H1 (cell line): ENCODE measurements at regions not wholly inside any gene's neighbourhood (a gene's known extent, or its start where the extent isn't known, plus 50 kb on each side); places are given as distances from the start of the nearest gene placed in this dataset.

Source experiments
- CTCF ChIA-PET: fragments of 300-600 bp; sonication (Branson Sonifier 250); formaldehyde crosslinking; loops from one replicate; lab custom pipeline; 2021; ENCODE audit not compliant: partially characterized antibody; lab: Charles Lee
- POLR2A ChIA-PET: fragments of 300-600 bp; sonication (Branson Sonifier 250); formaldehyde crosslinking; loops from one replicate; lab custom pipeline; 2021; ENCODE audit warnings: inconsistent platforms; ENCODE audit not compliant: partially characterized antibody; lab: Charles Lee
- DNase-seq, 2 experiments: peaks; one replicate each; pipeline versions ENCODE4 v3.0.0 to v3.0.0-alpha.2; 2010 to 2022; ENCODE audit warnings: low spot score in 2 of 2, low read depth in 1 of 2, mixed read lengths in 1 of 2
- FAIRE-seq: peaks from 2 replicates; lab custom pipeline; 2011; peaks lifted over from hg19 to GRCh38; lab: Jason Lieb, UNC
- H2AFZ ChIP-seq: 2 replicates; pipeline ENCODE4 v1.8.1; 2012; ENCODE audit warnings: low read length, inconsistent platforms
- H2AK5ac ChIP-seq: 2 replicates; pipeline ENCODE4 v1.6.1; 2013; ENCODE audit warnings: low read depth, low read length
- H2BK120ac ChIP-seq: replicated peaks from 2 replicates; pipeline ENCODE3; 2013; ENCODE audit warnings: low read depth, low read length, inconsistent platforms
- H2BK12ac ChIP-seq: 2 replicates; pipeline ENCODE4 v1.6.1; 2013; ENCODE audit warnings: low read depth, low read length
- H2BK15ac ChIP-seq: 2 replicates; pipeline ENCODE4 v1.6.1; 2013; ENCODE audit warnings: low read length
- H2BK20ac ChIP-seq: 2 replicates; pipeline ENCODE4 v1.6.1; 2013; ENCODE audit warnings: low read length
- H2BK5ac ChIP-seq: 2 replicates; pipeline ENCODE4 v1.6.1; 2013; ENCODE audit warnings: low read depth, low read length
- H3K14ac ChIP-seq: 2 replicates; pipeline ENCODE4 v1.6.1; 2013; ENCODE audit warnings: inconsistent platforms; ENCODE audit not compliant: insufficient read length
- H3K18ac ChIP-seq: 2 replicates; pipeline ENCODE4 v1.6.1; 2013; ENCODE audit warnings: low read length; ENCODE audit errors: extremely low read depth
- H3K23ac ChIP-seq: 2 replicates; pipeline ENCODE4 v1.6.1; 2013; ENCODE audit warnings: inconsistent platforms; ENCODE audit not compliant: insufficient read length
- H3K23me2 ChIP-seq: 2 replicates; pipeline ENCODE4 v1.6.1; 2013; ENCODE audit warnings: low read depth, low read length
- H3K27ac ChIP-seq: 2 replicates; pipeline ENCODE4 v1.6.1; 2011; ENCODE audit warnings: low read depth, low read length, inconsistent platforms
- H3K27me3 ChIP-seq, 4 experiments: replicated peaks in 1 of 4; 1 replicate in 1 of 4; 2 replicates in 3 of 4; pipeline versions ENCODE4 v1.6.1 to v1.8.1; 2011 to 2013; ENCODE audit warnings: low read length in 3 of 4, mild to moderate bottlenecking in 3 of 4, inconsistent platforms in 2 of 4, mixed read lengths in 2 of 4, moderate library complexity in 1 of 4; ENCODE audit not compliant: control insufficient read depth in 3 of 4, insufficient read depth in 3 of 4; ENCODE audit errors: extremely low read depth in 1 of 4
- H3K36me3 ChIP-seq, 4 experiments: 2 replicates each; pipeline versions ENCODE4 v1.6.1 to v1.8.1; 2011 to 2013; ENCODE audit warnings: mild to moderate bottlenecking in 4 of 4, low read length in 3 of 4, moderate library complexity in 2 of 4, control low read depth in 1 of 4, inconsistent platforms in 1 of 4; ENCODE audit not compliant: insufficient read depth in 4 of 4, control insufficient read depth in 2 of 4
- H3K4ac ChIP-seq: replicated peaks from 2 replicates; pipeline ENCODE3; 2013; ENCODE audit warnings: low read length, low read depth, mixed read lengths, inconsistent platforms; ENCODE audit not compliant: insufficient read length
- H3K4me1 ChIP-seq, 4 experiments: replicated peaks in 1 of 4; 1 replicate in 1 of 4; 2 replicates in 3 of 4; pipeline versions ENCODE4 v1.6.1 to v1.8.1; 2011 to 2013; ENCODE audit warnings: low read length in 3 of 4, inconsistent platforms in 2 of 4, mixed read lengths in 1 of 4; ENCODE audit not compliant: insufficient read depth in 4 of 4, control insufficient read depth in 3 of 4
- H3K4me2 ChIP-seq, 2 experiments: 2 replicates each; pipeline versions ENCODE4 v1.6.1 to v1.8.1; 2011 to 2013; ENCODE audit warnings: low read depth in 2 of 2, low read length in 2 of 2, control low read depth in 1 of 2, inconsistent platforms in 1 of 2, mild to moderate bottlenecking in 1 of 2; ENCODE audit not compliant: insufficient read depth in 1 of 2
- H3K4me3 ChIP-seq, 4 experiments: fragments of 200-600, 300-600 bp in 1 of 4; sonication (generic), shearing (Covaris generic), sonication (Bioruptor Twin) in 1 of 4; 2 replicates each; pipeline versions ENCODE4 v1.5.1 to v1.8.1; 2011 to 2016; ENCODE audit warnings: low read length in 4 of 4, low read depth in 3 of 4, control low read depth in 2 of 4, inconsistent platforms in 2 of 4, mild to moderate bottlenecking in 2 of 4, mixed read lengths in 1 of 4, moderate library complexity in 1 of 4; ENCODE audit not compliant: insufficient read depth in 2 of 4; ENCODE audit errors: extremely low read depth in 1 of 4
- H3K56ac ChIP-seq: replicated peaks from 2 replicates; pipeline ENCODE3; 2013; ENCODE audit warnings: low read depth, mild to moderate bottlenecking, mixed read lengths, low read length, inconsistent platforms; ENCODE audit not compliant: insufficient read length
- H3K79me1 ChIP-seq: 2 replicates; pipeline ENCODE4 v1.6.1; 2013; ENCODE audit warnings: low read depth, low read length, control low read depth
- H3K79me2 ChIP-seq, 2 experiments: 2 replicates each; pipeline versions ENCODE4 v1.6.1 to v1.8.1; 2012 to 2013; ENCODE audit warnings: low read length in 2 of 2, mild to moderate bottlenecking in 2 of 2, inconsistent platforms in 1 of 2; ENCODE audit not compliant: insufficient read depth in 2 of 2, control insufficient read depth in 1 of 2
- H3K9ac ChIP-seq, 4 experiments: replicated peaks in 1 of 4; 1 replicate in 1 of 4; 2 replicates in 3 of 4; pipeline versions ENCODE4 v1.6.1 to v1.8.1; 2011 to 2013; ENCODE audit warnings: low read depth in 3 of 4, low read length in 3 of 4, control low read depth in 2 of 4, mild to moderate bottlenecking in 2 of 4, moderate library complexity in 2 of 4, inconsistent platforms in 1 of 4; ENCODE audit errors: extremely low read depth in 1 of 4
- H3K9me3 ChIP-seq, 2 experiments: 2 replicates each; pipeline versions ENCODE4 v1.6.1 to v1.8.1; 2012 to 2013; ENCODE audit warnings: mild to moderate bottlenecking in 2 of 2, moderate library complexity in 2 of 2, control low read depth in 1 of 2, inconsistent platforms in 1 of 2, low read depth in 1 of 2, low read length in 1 of 2, mixed read lengths in 1 of 2; ENCODE audit not compliant: insufficient read depth in 2 of 2
- H4K20me1 ChIP-seq, 2 experiments: replicated peaks in 1 of 2; 2 replicates each; pipeline versions ENCODE3 to v1.8.1; 2011 to 2013; ENCODE audit warnings: inconsistent platforms in 2 of 2, low read length in 2 of 2, mild to moderate bottlenecking in 1 of 2; ENCODE audit not compliant: insufficient read depth in 2 of 2, control insufficient read depth in 1 of 2
- H4K5ac ChIP-seq: 2 replicates; pipeline ENCODE4 v1.6.1; 2013; ENCODE audit warnings: low read length, low read depth, mixed read lengths, inconsistent platforms; ENCODE audit not compliant: insufficient read length
- H4K8ac ChIP-seq: 2 replicates; pipeline ENCODE4 v1.8.0; 2013; ENCODE audit warnings: mild to moderate bottlenecking, moderate library complexity, low read length, inconsistent platforms; ENCODE audit not compliant: insufficient read depth; ENCODE audit errors: extremely low read depth
- H4K91ac ChIP-seq: replicated peaks from 2 replicates; pipeline ENCODE3; 2013; ENCODE audit warnings: low read length, mixed read lengths, inconsistent platforms; ENCODE audit not compliant: insufficient read length
- BACH1 ChIP-seq: IDR thresholded peaks from 2 replicates; pipeline ENCODE4 v1.6.1; 2012; ENCODE audit warnings: low read length, improper control_type of control experiment
- CHD1 ChIP-seq: IDR thresholded peaks from 2 replicates; pipeline ENCODE4 v1.6.1; 2012; ENCODE audit warnings: low read depth, low read length, improper control_type of control experiment
- CTBP2 ChIP-seq: IDR thresholded peaks from 2 replicates; pipeline ENCODE4 v1.7.0; 2011; ENCODE audit warnings: borderline replicate concordance, mild to moderate bottlenecking, moderate library complexity, mixed read lengths, low read length; ENCODE audit not compliant: insufficient read depth, insufficient read length
- CTCF ChIP-seq, 3 experiments: IDR thresholded peaks; 1 replicate in 2 of 3; 2 replicates in 1 of 3; pipeline versions ENCODE4 v1.5.1 to v1.6.1; 2011; ENCODE audit warnings: low read length in 3 of 3, mild to moderate bottlenecking in 3 of 3, inconsistent platforms in 2 of 3, low read depth in 1 of 3, moderate library complexity in 1 of 3; ENCODE audit not compliant: insufficient read depth in 1 of 3; ENCODE audit errors: control extremely low read depth in 1 of 3
- JUN ChIP-seq: IDR thresholded peaks from 2 replicates; pipeline ENCODE4 v1.6.1; 2011; ENCODE audit warnings: low read depth, mild to moderate bottlenecking, improper control_type of control experiment, low read length
- KDM5A ChIP-seq: fragments of 200-600 bp; IDR thresholded peaks from 2 replicates; pipeline ENCODE4 v1.7.1; 2012; ENCODE audit warnings: mild to moderate bottlenecking, low read length, inconsistent platforms, mixed read lengths
- MAFK ChIP-seq: IDR thresholded peaks from 2 replicates; pipeline ENCODE4 v1.6.1; 2012; ENCODE audit warnings: low read depth, mild to moderate bottlenecking, improper control_type of control experiment, low read length
- RXRA ChIP-seq: IDR thresholded peaks from 2 replicates; pipeline ENCODE4 v1.6.1; 2011; ENCODE audit warnings: low read depth, mild to moderate bottlenecking, low read length, moderate library complexity; ENCODE audit not compliant: insufficient read depth
- SUZ12 ChIP-seq: fragments of 200-600 bp; sonication (generic); IDR thresholded peaks from 2 replicates; pipeline ENCODE4 v1.6.1; 2012; ENCODE audit warnings: mild to moderate bottlenecking, inconsistent platforms, low read length, moderate library complexity, mixed read lengths
- YY1 ChIP-seq: IDR thresholded peaks from 2 replicates; pipeline ENCODE4 v1.6.1; 2011; ENCODE audit warnings: low read depth, mild to moderate bottlenecking, low read length
- WGBS, 2 experiments: shearing (Covaris generic) in 1 of 2; methylation state at CpG; one replicate each; pipeline versions ENCODE4 v1.1.6 to v1.1.7; 2013 to 2015; ENCODE audit warnings: low lambda C conversion rate in 2 of 2, mixed read lengths in 2 of 2, inconsistent platforms in 1 of 2, low coverage in 1 of 2, missing lambda C conversion rate in 1 of 2; ENCODE audit not compliant: insufficient replicate concordance in 2 of 2, insufficient coverage in 1 of 2, insufficient read length in 1 of 2; ENCODE audit errors: extremely low coverage in 1 of 2, missing lambda C conversion rate in 1 of 2; 5-methylcytosine and 5-hydroxymethylcytosine counted together

- Histone ChIP-seq H3K79me2 (no peaks in the 10 kb centered on the region), H3K4me1 (peaks cover 0 to 9% (median 3%) of the 10 kb centered on the region in 4 experiments; a peak in 5 of 7 replicates), H2AFZ (no peak overlapping the region), H3K27ac (no peak overlapping the region), H4K5ac (no peak overlapping the region), H3K4ac (no peak overlapping the region), H2BK5ac (no peak overlapping the region), H3K9me3 (no peaks in the 10 kb centered on the region), H3K4me3 (no peak overlapping the region), H3K23ac (no peak overlapping the region), H3K18ac (no peak overlapping the region), H2BK12ac (no peak overlapping the region), H2BK120ac (no peak overlapping the region), H3K56ac (no peak overlapping the region), H3K23me2 (no peaks in the 10 kb centered on the region), H3K79me1 (no peaks in the 10 kb centered on the region), H4K8ac (no peak overlapping the region), H3K27me3 (no peaks in the 10 kb centered on the region), H2BK15ac (no peak overlapping the region), H3K9ac (no peak overlapping the region), H3K4me2 (no peak overlapping the region), H3K36me3 (no peaks in the 10 kb centered on the region), H4K20me1 (no peaks in the 10 kb centered on the region), H4K91ac (no peak overlapping the region), H2BK20ac (no peak overlapping the region), H2AK5ac (no peak overlapping the region), H3K14ac (no peak overlapping the region)
- FAIRE-seq (no peak), DNase-seq (no peak)
- ChIA-PET POLR2A (no interaction called here), CTCF (interaction anchor here (1.1 to 1.2 kb wide), 2 partner anchors 8 to 217 kb away, joined by 3 read pairs; no protein-coding TSS in a partner anchor)
- WGBS, 2 experiments, result 86% methylated on average over 1 of the region's 1 CpG; no CpG with 5 or more reads in 1 of the 2 experiments
- TF ChIP-seq SUZ12 (no peak), MAFK (no peak), JUN (no peak), KDM5A (no peak), CTCF (IDR thresholded peaks at IDR 0.05; ENCODE audit: control extremely low read depth in 1 of 3, insufficient read depth in 1 of 3, low read depth in 1 of 3, low read length in 3 of 3) (no peak), CTBP2 (no peak), BACH1 (no peak), RXRA (no peak), YY1 (no peak), CHD1 (no peak)
Observed at GRCh38 chr5:54705994-54706653, 188.6 kb downstream of the SNX18 start.
